ENCODE measurements at regions not wholly inside any gene's neighbourhood (a gene's known extent, or its start where the extent isn't known, plus 50 kb on each side); places are given as distances from the start of the nearest gene placed in this dataset.
"Not testable (repeated sequence)": the region's sequence is repeated elsewhere in the genome, so short reads cannot be mapped to it uniquely, and the experiment has no call there.

DNA sequence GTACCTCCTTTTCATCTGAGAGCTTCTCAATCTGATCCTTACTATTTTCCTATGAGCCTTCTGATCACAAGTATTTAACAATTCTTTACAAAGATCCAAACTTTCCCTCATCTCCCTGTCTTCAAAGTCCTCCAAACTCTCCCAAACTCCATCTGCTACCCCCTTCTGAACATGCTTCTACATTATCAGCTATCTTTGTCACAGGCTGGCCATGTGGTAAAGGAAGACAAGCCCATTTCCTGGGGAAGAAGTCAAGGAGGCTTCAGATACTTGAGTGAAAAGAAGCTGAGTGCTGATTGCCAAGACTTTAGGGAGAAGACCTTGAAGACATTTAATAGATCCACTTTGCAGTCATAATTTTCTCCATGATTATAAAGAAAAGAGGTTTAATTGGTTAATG, 231.4 kb downstream of the CWH43 start:
- Histone ChIP-seq H3K4me3 (no peak overlapping the region), H3K27ac (no peak overlapping the region), H3K9me3 (peaks cover 0 to 39% (median 6%) of the 10 kb centered on the region in 4 donors), H3K27me3 (no peaks in the 10 kb centered on the region), H3K36me3 (no peaks in the 10 kb centered on the region), H3K4me1 (no peaks in the 10 kb centered on the region)
- intact Hi-C loops (cut with DNase I; ENCODE audit: low total_unique reads), result no loop called here
- TF ChIP-seq POLR2AphosphoS5 (IDR thresholded peaks at IDR 0.05) (no peak), EP300 (IDR thresholded peaks at IDR 0.05) (no peak), POLR2A (IDR thresholded peaks at IDR 0.05) (no peak)
- TF ChIP-seq, protein P1, sequence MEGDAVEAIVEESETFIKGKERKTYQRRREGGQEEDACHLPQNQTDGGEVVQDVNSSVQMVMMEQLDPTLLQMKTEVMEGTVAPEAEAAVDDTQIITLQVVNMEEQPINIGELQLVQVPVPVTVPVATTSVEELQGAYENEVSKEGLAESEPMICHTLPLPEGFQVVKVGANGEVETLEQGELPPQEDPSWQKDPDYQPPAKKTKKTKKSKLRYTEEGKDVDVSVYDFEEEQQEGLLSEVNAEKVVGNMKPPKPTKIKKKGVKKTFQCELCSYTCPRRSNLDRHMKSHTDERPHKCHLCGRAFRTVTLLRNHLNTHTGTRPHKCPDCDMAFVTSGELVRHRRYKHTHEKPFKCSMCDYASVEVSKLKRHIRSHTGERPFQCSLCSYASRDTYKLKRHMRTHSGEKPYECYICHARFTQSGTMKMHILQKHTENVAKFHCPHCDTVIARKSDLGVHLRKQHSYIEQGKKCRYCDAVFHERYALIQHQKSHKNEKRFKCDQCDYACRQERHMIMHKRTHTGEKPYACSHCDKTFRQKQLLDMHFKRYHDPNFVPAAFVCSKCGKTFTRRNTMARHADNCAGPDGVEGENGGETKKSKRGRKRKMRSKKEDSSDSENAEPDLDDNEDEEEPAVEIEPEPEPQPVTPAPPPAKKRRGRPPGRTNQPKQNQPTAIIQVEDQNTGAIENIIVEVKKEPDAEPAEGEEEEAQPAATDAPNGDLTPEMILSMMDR (IDR thresholded peaks at IDR 0.05), result no peak
- DNase-seq, result no peak

DNA sequence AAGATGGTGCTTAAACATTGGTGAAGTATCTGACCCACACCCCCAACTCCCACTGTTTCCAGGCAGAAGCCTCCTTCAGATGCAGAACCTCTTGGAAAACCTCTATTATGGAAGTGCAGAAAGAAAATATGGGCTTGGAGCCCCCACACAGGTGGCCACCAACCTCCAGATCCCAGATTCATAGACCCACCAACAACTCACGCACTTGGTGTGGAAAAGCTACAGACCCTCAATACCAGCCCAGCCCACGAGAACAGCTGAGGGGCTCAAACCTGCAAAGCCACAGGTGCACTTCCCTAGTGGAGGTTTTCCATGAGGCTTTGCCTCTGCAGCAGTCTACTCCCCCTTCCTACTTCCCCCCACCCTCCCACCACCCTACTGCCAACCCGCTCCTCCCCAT, 232.0 kb downstream of the CWH43 start:
- DNase-seq; intact Hi-C loops (cut with DNase I; ENCODE audit: low total_unique reads); H3K27me3 ChIP-seq; H3K4me3 ChIP-seq; H3K4me1 ChIP-seq; H3K27ac ChIP-seq; H3K36me3 ChIP-seq: not testable (repeated sequence)
- 68 to 74% (median 71%) methylated on average over 3 of the region's 3 CpGs for WGBS, 5 donors
- H3K9me3 ChIP-seq, result peaks cover 0 to 45% (median 6%) of the 10 kb centered on the region in 4 donors

DNA sequence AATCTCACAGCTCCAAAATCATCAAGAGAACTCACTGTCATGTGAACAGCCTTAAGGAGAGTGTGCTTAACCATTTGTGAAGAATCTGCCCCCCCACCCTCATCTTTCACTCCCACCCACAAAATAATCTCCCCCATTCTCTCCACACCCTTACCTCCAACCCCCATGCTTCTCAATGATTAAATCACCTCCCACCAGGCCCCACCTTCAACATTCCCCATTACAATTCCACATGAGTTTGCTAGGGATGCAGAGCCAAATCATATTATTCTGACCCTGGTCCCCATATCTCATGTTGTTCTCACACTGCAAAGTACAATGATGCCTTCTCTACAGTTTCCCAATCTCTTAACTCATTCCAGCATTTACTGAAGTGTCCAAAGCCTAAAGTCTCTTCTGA, 232.9 kb downstream of the CWH43 start:
- intact Hi-C loops (cut with DNase I; ENCODE audit: low total_unique reads); H3K4me3 ChIP-seq; H3K36me3 ChIP-seq; H3K4me1 ChIP-seq; DNase-seq; H3K27me3 ChIP-seq; H3K27ac ChIP-seq: not testable (repeated sequence)
- H3K9me3 ChIP-seq, result peaks cover 0 to 38% (median 2%) of the 10 kb centered on the region in 4 donors

DNA sequence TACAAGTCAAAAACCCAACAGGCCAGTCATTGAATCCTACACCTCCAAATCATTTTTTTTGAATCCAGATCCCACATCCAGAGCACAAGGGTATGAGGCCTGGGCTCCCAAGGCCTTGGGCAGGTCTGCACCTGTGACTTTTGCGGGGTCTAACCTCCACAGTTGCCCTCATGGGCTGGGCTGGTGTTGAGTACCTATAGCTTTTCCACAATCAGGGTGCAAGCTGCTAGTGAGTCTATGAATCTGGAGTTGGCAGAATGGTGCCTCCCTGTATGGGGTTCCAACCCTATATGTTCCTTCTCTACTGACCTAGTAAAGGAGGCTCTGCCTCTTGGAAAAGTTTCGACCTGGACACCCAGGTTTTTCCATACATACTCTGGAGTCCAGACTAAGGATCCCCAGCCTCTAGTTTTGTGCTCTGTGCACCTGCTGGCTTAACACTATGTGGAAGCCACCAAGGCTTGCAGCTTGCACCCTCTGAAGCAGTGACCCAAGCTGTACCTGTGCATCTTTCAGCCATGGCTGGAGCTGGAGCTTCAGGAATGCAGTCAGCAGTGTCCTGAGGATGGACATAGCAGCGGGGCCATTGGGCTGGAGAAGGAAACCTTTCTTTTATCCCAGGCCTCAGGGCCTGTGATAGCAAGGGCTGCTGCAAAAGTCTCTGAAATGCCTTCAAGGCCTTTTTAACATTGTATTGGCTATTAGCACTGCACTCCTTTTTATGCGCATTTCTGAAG, 233.6 kb downstream of the CWH43 start:
- intact Hi-C loops (cut with DNase I; ENCODE audit: low total_unique reads); H3K36me3 ChIP-seq; H3K27ac ChIP-seq; H3K4me1 ChIP-seq; H3K27me3 ChIP-seq; H3K4me3 ChIP-seq; DNase-seq: not testable (repeated sequence)
- 31 to 43% (median 33%) methylated on average over 4 of the region's 4 CpGs for WGBS, 5 donors
- peaks cover 0 to 31% (median 2%) of the 10 kb centered on the region in 4 donors for H3K9me3 ChIP-seq

DNA sequence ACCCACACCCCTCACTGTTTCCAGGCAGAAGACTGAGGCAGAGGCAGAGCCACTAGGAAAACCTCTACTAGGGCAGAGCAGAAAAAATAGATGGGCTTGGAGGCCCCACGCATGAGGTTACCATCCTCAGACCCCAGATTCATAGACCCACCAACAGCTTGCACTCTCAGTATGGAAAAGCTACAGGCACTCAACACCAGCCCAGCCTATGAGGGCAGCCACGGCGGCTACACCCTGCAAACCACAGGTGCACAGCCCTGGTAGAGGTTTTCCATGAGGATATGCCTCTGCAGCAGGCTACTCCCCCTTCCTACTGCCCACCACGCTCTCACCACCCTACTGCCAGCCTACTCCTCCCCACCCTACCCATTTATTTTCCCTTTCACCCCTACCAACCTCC, 235.1 kb downstream of the CWH43 start:
- peaks cover 0 to 26% (median 3%) of the 10 kb centered on the region in 4 donors for H3K9me3 ChIP-seq
- intact Hi-C loops (cut with DNase I; ENCODE audit: low total_unique reads), result no loop called here
- TF ChIP-seq POLR2A (IDR thresholded peaks at IDR 0.05) (no peak), EP300 (IDR thresholded peaks at IDR 0.05) (no peak), POLR2AphosphoS5 (IDR thresholded peaks at IDR 0.05) (no peak)
- TF ChIP-seq, protein P1 (IDR thresholded peaks at IDR 0.05), result no peak
- DNase-seq, result no peak
- H3K4me3 ChIP-seq, result no peak overlapping the region
- no peaks in the 10 kb centered on the region for H3K27me3 ChIP-seq
- no peaks in the 10 kb centered on the region for H3K4me1 ChIP-seq
- WGBS, 5 donors, result 33 to 48% (median 42%) methylated on average over 4 of the region's 4 CpGs
- no peaks in the 10 kb centered on the region for H3K36me3 ChIP-seq
- no peak overlapping the region for H3K27ac ChIP-seq

DNA sequence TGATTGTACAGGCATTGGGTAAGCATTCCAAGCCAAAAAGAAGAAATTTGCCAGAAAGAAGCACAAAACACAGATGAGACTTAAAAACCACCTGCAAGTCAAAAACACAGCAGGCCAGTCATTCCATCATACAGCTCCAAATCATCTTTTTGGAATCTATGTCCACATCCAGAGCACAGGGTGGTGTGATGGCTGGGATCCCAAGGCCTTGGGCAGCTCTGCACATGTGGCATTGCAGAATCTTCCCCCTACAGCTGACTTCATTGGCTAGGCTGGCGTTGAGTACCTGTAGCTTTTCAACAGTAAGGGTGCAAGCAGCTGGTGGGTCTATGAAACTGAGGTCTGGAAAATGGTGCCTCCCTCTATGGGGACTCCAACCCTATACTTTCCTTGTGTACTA, 236.7 kb downstream of the CWH43 start:
- H3K27me3 ChIP-seq; DNase-seq; H3K4me1 ChIP-seq; H3K4me3 ChIP-seq; H3K36me3 ChIP-seq; H3K27ac ChIP-seq; intact Hi-C loops (cut with DNase I; ENCODE audit: low total_unique reads): not testable (repeated sequence)
- peaks cover 0 to 34% (median 6%) of the 10 kb centered on the region in 4 donors for H3K9me3 ChIP-seq
- 23 to 59% (median 38%) methylated on average over 1 of the region's 1 CpG for WGBS, 5 donors

DNA sequence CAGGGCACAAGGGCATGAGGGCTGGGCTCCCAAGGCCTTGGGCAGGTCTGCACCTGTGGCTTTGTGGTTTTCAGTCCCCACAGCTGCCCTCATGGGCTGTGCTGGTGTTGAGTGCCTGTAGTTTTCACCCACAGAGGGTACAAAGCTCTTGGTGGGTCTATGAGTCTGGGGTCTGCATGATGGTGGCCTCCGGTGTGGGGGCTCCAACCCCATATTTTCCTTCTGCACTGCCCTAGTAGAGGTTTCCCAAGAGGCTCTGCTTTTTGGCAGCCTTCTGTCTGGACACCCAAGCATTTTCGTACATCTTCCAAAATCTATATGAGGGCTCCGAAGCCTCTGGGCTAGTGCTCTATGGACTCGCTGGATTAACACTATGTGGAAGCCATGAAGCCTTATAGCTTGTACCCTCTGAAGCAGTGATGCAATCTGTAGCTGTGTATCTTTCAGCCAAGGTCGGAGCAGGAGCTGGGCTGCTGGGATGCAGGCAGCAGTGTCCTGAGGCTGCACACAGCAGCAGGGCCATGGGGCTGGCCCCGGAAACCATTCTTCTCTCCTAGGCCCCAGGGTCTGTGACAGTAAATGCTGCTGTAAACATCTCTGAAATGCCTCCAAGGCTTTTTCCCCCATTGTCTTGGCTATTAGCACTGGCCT, 240.3 kb downstream of the CWH43 start:
- H3K4me3 ChIP-seq; intact Hi-C loops (cut with DNase I; ENCODE audit: low total_unique reads); H3K27me3 ChIP-seq; DNase-seq; H3K36me3 ChIP-seq; H3K4me1 ChIP-seq; H3K27ac ChIP-seq: not testable (repeated sequence)
- peaks cover 0 to 26% (median 6%) of the 10 kb centered on the region in 4 donors for H3K9me3 ChIP-seq
- 63 to 80% (median 72%) methylated on average over 4 to 6 of the region's 6 CpGs for WGBS, 5 donors

DNA sequence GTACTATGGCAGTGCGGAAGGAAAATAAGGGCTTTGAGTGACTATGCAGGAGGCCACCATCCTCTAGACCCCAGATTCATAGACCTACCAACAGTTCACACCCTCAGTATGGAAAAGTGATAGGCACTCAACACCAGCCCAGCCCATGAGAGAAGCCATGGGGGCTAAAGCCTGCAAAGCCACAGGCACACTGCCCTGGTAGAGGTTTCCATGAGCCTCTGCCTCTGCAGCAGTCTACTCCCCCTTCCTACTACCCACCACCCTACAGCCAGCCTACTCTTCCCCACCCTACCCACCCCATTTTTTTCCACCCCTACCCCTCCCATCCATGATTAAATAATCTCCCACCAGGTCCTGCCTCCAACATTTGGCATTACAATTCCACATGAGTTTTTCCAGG, 241.9 kb downstream of the CWH43 start:
- H3K36me3 ChIP-seq; H3K27ac ChIP-seq; H3K4me1 ChIP-seq; H3K27me3 ChIP-seq; H3K4me3 ChIP-seq; intact Hi-C loops (cut with DNase I; ENCODE audit: low total_unique reads); DNase-seq: not testable (repeated sequence)
- 78 to 91% (median 89%) methylated on average over 1 of the region's 1 CpG; no CpG with 5 or more reads in 1 of the 5 donors for WGBS, 5 donors
- peaks cover 0 to 16% (median 5%) of the 10 kb centered on the region in 4 donors for H3K9me3 ChIP-seq

DNA sequence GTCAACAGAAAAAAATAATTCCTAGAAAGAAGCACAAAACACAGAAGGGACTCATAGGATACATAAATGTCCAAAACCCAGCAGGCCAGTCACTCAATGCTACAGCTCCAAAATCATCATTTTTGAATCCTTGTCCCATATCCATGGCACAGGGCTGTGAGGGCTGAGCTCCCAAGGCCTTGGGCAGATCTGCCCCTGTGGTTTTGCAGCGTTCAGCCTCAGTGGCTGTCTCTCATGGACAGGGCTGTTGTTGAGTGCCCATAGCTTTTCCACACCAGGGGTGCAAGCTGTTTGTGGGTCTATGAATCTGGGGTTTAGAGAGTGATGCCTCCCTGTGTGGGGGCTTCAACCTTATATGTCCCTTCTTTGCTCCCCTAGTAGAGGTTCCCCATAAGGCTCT, 243.2 kb downstream of the CWH43 start:
- DNase-seq; H3K36me3 ChIP-seq; H3K27ac ChIP-seq; H3K27me3 ChIP-seq; intact Hi-C loops (cut with DNase I; ENCODE audit: low total_unique reads); H3K4me1 ChIP-seq; H3K4me3 ChIP-seq: not testable (repeated sequence)
- 30 to 75% (median 39%) methylated on average over 1 of the region's 1 CpG for WGBS, 5 donors
- peaks cover 0 to 15% (median 6%) of the 10 kb centered on the region in 4 donors for H3K9me3 ChIP-seq
